Mucosa of descending colon (tissue), 3 donors: ENCODE measurements at regions not wholly inside any gene's neighbourhood (a gene's known extent, or its start where the extent isn't known, plus 50 kb on each side); places are given as distances from the start of the nearest gene placed in this dataset.

Source experiments
- ATAC-seq: fragments of 200-7000 bp; cut with Tn5 transposase; one replicate; pipeline ENCODE4 v1.9.1; 2020; ENCODE audit warnings: mild to moderate bottlenecking, moderate library complexity
- DNase-seq, 3 donors: peaks; one replicate each; pipeline ENCODE4 v3.0.0-alpha.2; 2020
- H3K36me3 ChIP-seq: fragments of 200-600 bp; one replicate; pipeline ENCODE4 v1.8.0; 2021; ENCODE audit warnings: low read depth, mild to moderate bottlenecking
- H3K4me1 ChIP-seq: fragments of 200-600 bp; one replicate; pipeline ENCODE4 v1.8.0; 2021; ENCODE audit warnings: low read depth, mild to moderate bottlenecking
- H3K4me3 ChIP-seq: fragments of 200-600 bp; one replicate; pipeline ENCODE4 v1.8.0; 2021; ENCODE audit warnings: mild to moderate bottlenecking
- H3K9me3 ChIP-seq: fragments of 200-600 bp; one replicate; pipeline ENCODE4 v1.8.0; 2021; ENCODE audit warnings: mild to moderate bottlenecking
- intact Hi-C, 2 donors: fragments of 100-400 bp; cut with DNase I in 1 of 2; cut with micrococcal nuclease in 1 of 2; formaldehyde crosslinking; loops; one replicate each; pipeline versions ENCODE4 v1.11.0 to v1.11.1; 2022; cut with DNase I, micrococcal nuclease
- TF ChIP-seq, protein P1 (sequence below): fragments of 200-600 bp; IDR thresholded peaks from one replicate; pipeline ENCODE4 v1.8.0; 2022; ENCODE audit warnings: antibody characterized with exemption, mild to moderate bottlenecking
- donor health status: DM: no; HTN: no; CAD: no; lungs with moderate emphysema.
- donor health status: DM: no; HTN: no; CAD: no.
- donor health status: DM: no; HTN: yes; CAD: no.

DNA sequence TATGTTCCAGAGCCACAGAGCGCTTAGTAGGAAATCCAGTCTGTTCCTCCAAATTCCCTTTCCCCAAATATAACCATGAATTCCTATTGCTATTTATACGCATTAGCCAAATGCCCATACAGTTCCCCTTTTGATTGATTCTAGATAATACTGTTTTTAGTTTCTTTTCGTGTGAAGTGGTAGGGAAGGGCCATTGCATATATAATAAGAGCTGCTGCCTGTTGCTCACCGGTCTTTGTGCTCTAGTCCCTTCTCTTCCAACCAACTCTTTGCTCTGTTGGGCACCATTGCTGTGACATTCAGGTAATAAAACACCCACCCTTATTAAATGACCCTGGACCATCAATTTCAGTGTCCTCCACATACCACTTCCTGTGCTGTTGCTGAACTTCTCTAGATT is 379.9 kb upstream of the KCNMB2 start:
- Histone ChIP-seq H3K4me1 (no peaks in the 10 kb centered on the region), H3K36me3 (no peaks in the 10 kb centered on the region), H3K4me3 (no peak overlapping the region), H3K9me3 (no peaks in the 10 kb centered on the region)
- intact Hi-C loops = no loop called here
- TF ChIP-seq, protein P1, sequence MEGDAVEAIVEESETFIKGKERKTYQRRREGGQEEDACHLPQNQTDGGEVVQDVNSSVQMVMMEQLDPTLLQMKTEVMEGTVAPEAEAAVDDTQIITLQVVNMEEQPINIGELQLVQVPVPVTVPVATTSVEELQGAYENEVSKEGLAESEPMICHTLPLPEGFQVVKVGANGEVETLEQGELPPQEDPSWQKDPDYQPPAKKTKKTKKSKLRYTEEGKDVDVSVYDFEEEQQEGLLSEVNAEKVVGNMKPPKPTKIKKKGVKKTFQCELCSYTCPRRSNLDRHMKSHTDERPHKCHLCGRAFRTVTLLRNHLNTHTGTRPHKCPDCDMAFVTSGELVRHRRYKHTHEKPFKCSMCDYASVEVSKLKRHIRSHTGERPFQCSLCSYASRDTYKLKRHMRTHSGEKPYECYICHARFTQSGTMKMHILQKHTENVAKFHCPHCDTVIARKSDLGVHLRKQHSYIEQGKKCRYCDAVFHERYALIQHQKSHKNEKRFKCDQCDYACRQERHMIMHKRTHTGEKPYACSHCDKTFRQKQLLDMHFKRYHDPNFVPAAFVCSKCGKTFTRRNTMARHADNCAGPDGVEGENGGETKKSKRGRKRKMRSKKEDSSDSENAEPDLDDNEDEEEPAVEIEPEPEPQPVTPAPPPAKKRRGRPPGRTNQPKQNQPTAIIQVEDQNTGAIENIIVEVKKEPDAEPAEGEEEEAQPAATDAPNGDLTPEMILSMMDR = no peak
- ATAC-seq (no peak), DNase-seq (no peak)

- ATAC-seq (no peak), DNase-seq (no peak)
- Histone ChIP-seq H3K4me3 (no peak overlapping the region), H3K4me1 (no peaks in the 10 kb centered on the region), H3K9me3 (no peaks in the 10 kb centered on the region), H3K36me3 (no peaks in the 10 kb centered on the region)
- intact Hi-C loops = no loop called here
- TF ChIP-seq, protein P1 = no peak
Observed at GRCh38 chr3:178159691-178160220, 376.5 kb upstream of the KCNMB2 start.

DNA sequence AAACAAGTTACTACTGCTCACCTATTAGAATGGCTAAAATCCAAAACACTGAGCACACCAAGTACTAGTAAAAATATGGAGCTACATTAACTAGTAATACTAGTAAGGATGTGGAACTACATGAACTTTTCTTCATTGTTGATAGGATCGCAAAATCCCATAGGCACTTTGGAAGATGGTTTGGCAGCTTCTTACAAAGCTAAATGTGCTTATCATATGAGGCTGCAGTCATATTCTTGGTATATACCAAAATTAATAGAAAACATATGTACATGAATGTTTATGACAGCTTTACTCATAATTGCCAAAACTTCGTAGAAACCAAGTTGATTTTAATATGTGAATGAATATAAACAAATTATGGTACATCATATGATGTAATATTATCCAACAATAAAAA is 366.8 kb upstream of the KCNMB2 start:
- Histone ChIP-seq H3K36me3 (no peaks in the 10 kb centered on the region), H3K4me3 (no peak overlapping the region), H3K4me1 (no peaks in the 10 kb centered on the region), H3K9me3 (no peaks in the 10 kb centered on the region)
- TF ChIP-seq, protein P1 = no peak
- intact Hi-C loops = no loop called here
- DNase-seq (no peak), ATAC-seq (no peak)

DNA sequence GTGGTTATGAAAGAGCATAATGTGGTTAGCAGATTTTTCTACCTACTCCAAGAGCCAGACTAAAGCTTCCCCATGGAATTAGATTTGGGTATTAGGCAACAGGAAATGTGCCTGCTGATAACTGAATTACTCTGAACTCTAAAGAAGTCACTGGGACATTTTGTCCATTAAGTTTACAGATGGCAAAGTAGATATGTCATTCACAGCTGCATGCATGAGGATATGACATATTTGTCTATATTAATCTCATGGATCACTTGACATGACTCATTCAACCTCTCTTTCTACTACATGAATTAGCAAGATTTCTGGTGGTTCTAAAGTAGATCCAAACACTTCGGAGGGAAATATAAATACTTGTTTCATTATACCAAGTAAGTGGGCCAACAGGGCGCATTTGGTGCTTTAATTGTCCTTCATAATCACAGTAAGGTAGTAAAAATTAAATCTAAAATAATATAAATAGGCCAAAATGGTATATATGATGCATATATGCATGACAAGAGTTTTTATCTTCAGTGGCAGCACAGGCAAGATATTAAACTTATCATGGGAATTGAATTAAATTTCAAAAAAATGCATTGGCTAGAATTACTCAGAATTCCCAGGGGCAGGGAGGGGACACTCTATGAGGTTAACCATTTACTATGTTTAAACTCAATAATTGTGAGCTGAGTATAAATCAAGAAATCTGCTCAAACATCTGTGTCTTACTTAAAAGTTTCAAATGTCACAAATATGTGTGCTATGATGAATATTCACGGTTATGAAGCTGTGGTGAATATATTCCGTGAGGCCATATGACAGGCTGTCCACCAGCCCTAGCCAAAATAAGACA is 365.3 kb upstream of the KCNMB2 start:
- Histone ChIP-seq H3K4me1 (no peaks in the 10 kb centered on the region), H3K9me3 (no peaks in the 10 kb centered on the region), H3K36me3 (no peaks in the 10 kb centered on the region), H3K4me3 (no peak overlapping the region)
- TF ChIP-seq, protein P1 = no peak
- intact Hi-C loops = no loop called here
- no peak for DNase-seq
- no peak for ATAC-seq

DNA sequence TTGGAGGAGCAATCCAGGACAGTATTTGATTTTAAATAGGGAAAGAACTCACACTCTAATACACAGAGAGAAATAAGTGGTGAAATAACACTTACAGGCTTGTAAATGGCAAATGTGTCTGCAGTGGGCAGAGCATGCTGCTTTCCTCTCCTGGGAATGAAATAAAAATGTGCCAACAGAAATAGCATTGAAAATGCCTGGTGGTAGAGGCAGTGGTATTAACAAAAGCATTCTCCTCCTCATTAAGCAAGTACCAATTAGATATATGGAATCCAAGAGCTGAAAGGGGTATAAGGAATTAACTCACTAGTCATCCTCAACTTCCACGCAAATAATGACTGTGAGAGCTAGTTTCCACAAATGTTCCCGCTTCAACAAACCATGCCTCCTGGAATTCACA is 364.1 kb upstream of the KCNMB2 start:
- intact Hi-C loops = no loop called here
- ATAC-seq = no peak
- H3K36me3 ChIP-seq = no peaks in the 10 kb centered on the region
- H3K9me3 ChIP-seq = no peaks in the 10 kb centered on the region
- no peaks in the 10 kb centered on the region for H3K4me1 ChIP-seq
- no peak for DNase-seq
- H3K4me3 ChIP-seq = no peak overlapping the region
- TF ChIP-seq, protein P1 = no peak
